ENCODE measurements at regions not wholly inside any gene's neighbourhood (a gene's known extent, or its start where the extent isn't known, plus 50 kb on each side); places are given as distances from the start of the nearest gene placed in this dataset.

GRCh38 chr16:85498607-85499006, 114.5 kb upstream of the GSE1 start:
- DNase-seq (ENCODE audit: low spot score): no peak
- in situ Hi-C loops (cut with MboI; ENCODE audit: low pct_unique_long_range_greater_than_20kb, low sequenced_read_pairs, unreplicated experiment): loop anchor here (10.0 kb wide), 1 partner anchor 106 kb away; no protein-coding TSS in a partner anchor
- no peak for TF ChIP-seq CTCF (IDR thresholded peaks at IDR 0.05; ENCODE audit: extremely low read depth, insufficient read depth, missing control alignments)

GRCh38 chr16:85500220-85500619, 112.9 kb upstream of the GSE1 start:
- no peak for TF ChIP-seq CTCF (IDR thresholded peaks at IDR 0.05; ENCODE audit: extremely low read depth, insufficient read depth, missing control alignments)
- in situ Hi-C loops (cut with MboI; ENCODE audit: low pct_unique_long_range_greater_than_20kb, low sequenced_read_pairs, unreplicated experiment): no loop called here

GRCh38 chr16:85501900-85502299, 111.2 kb upstream of the GSE1 start:
- no peak for TF ChIP-seq CTCF (IDR thresholded peaks at IDR 0.05; ENCODE audit: extremely low read depth, insufficient read depth, missing control alignments)
- no peak for DNase-seq (ENCODE audit: low spot score)
- in situ Hi-C loops (cut with MboI; ENCODE audit: low pct_unique_long_range_greater_than_20kb, low sequenced_read_pairs, unreplicated experiment): no loop called here

More at GRCh38 chr16:85500220-85500619, 112.9 kb upstream of the GSE1 start:
- no peak for DNase-seq (ENCODE audit: low spot score)

- no peak for TF ChIP-seq CTCF (IDR thresholded peaks at IDR 0.05; ENCODE audit: extremely low read depth, insufficient read depth, missing control alignments)
- in situ Hi-C loops (cut with MboI; ENCODE audit: low pct_unique_long_range_greater_than_20kb, low sequenced_read_pairs, unreplicated experiment): no loop called here
- no peak for DNase-seq (ENCODE audit: low spot score)
These were observed 110.8 kb upstream of the GSE1 start for GRCh38 chr16:85502357-85502756.

GRCh38 chr16:85503679-85504231, 109.4 kb upstream of the GSE1 start:
- no peak for DNase-seq (ENCODE audit: low spot score)
- in situ Hi-C loops (cut with MboI; ENCODE audit: low pct_unique_long_range_greater_than_20kb, low sequenced_read_pairs, unreplicated experiment): no loop called here
- no peak for TF ChIP-seq CTCF (IDR thresholded peaks at IDR 0.05; ENCODE audit: extremely low read depth, insufficient read depth, missing control alignments)

GRCh38 chr16:85504242-85504641, 108.9 kb upstream of the GSE1 start:
- no peak for DNase-seq (ENCODE audit: low spot score)
- in situ Hi-C loops (cut with MboI; ENCODE audit: low pct_unique_long_range_greater_than_20kb, low sequenced_read_pairs, unreplicated experiment): no loop called here
- no peak for TF ChIP-seq CTCF (IDR thresholded peaks at IDR 0.05; ENCODE audit: extremely low read depth, insufficient read depth, missing control alignments)
